Chondrocyte (in vitro differentiated cells): ENCODE measurements at regions not wholly inside any gene's neighbourhood (a gene's known extent, or its start where the extent isn't known, plus 50 kb on each side); places are given as distances from the start of the nearest gene placed in this dataset.

Experiments
- DNase-seq: peaks from one replicate; pipeline ENCODE4 v3.0.0; 2021; ENCODE audit warnings: mixed read lengths, low spot score
- H3K27ac Mint-ChIP-seq: one replicate; pipeline ENCODE4 v1.8.0; 2021; ENCODE audit warnings: mild to moderate bottlenecking, moderate library complexity, mixed read lengths; ENCODE audit not compliant: unreplicated experiment
- H3K27me3 Mint-ChIP-seq: 2 replicates; pipeline ENCODE4 v1.8.0; 2021; ENCODE audit warnings: low read depth, mixed read lengths
- H3K36me3 Mint-ChIP-seq: 2 replicates; pipeline ENCODE4 v1.8.0; 2021; ENCODE audit warnings: low read depth, mixed read lengths
- H3K4me1 Mint-ChIP-seq: 2 replicates; pipeline ENCODE4 v1.8.0; 2021; ENCODE audit warnings: low read depth, mild to moderate bottlenecking, mixed read lengths
- H3K4me3 Mint-ChIP-seq: one replicate; pipeline ENCODE4 v1.8.0; 2021; ENCODE audit warnings: mild to moderate bottlenecking, moderate library complexity, mixed read lengths; ENCODE audit not compliant: unreplicated experiment
- H3K9me3 Mint-ChIP-seq: 2 replicates; pipeline ENCODE4 v1.8.0; 2021; ENCODE audit warnings: low read depth, mixed read lengths
- CTCF ChIP-seq: fragments of 200-600 bp; sonication (generic); IDR thresholded peaks from 2 replicates; pipeline ENCODE4 v1.5.0; 2021; ENCODE audit warnings: antibody characterized with exemption, mild to moderate bottlenecking, moderate library complexity

GRCh38 chr21:36207577-36208320 is 51.1 kb downstream of the DOP1B start:
- TF ChIP-seq CTCF: no peak
- no peak for DNase-seq
- Mint-ChIP-seq H3K27me3 (no peaks in the 10 kb centered on the region), H3K4me3 (no peak overlapping the region), H3K4me1 (peaks cover 68% of the 10 kb centered on the region), H3K27ac (peak overlapping the region; percentile 73), H3K36me3 (peaks cover 4% of the 10 kb centered on the region), H3K9me3 (no peaks in the 10 kb centered on the region)

- Mint-ChIP-seq H3K27ac (no peak overlapping the region), H3K9me3 (no peaks in the 10 kb centered on the region), H3K4me3 (no peak overlapping the region), H3K36me3 (peaks cover 4% of the 10 kb centered on the region), H3K27me3 (no peaks in the 10 kb centered on the region), H3K4me1 (peaks cover 64% of the 10 kb centered on the region)
- DNase-seq: no peak
- no peak for TF ChIP-seq CTCF
Observed at GRCh38 chr21:36208326-36209013, 51.8 kb downstream of the DOP1B start.

GRCh38 chr21:36209626-36210171 is 53.1 kb downstream of the DOP1B start:
- Mint-ChIP-seq H3K4me1 (peaks cover 55% of the 10 kb centered on the region), H3K27ac (peak overlapping the region; percentile 75), H3K9me3 (no peaks in the 10 kb centered on the region), H3K36me3 (peaks cover 4% of the 10 kb centered on the region), H3K27me3 (no peaks in the 10 kb centered on the region), H3K4me3 (no peak overlapping the region)
- no peak for DNase-seq
- TF ChIP-seq CTCF: peak; percentile 74

- Mint-ChIP-seq H3K4me3 (no peak overlapping the region), H3K27me3 (no peaks in the 10 kb centered on the region), H3K9me3 (no peaks in the 10 kb centered on the region), H3K36me3 (peaks cover 4% of the 10 kb centered on the region), H3K4me1 (peaks cover 55% of the 10 kb centered on the region), H3K27ac (peak overlapping the region; percentile 75)
- peak; percentile 40 for DNase-seq
- no peak for TF ChIP-seq CTCF
Observed at GRCh38 chr21:36210779-36211659, 54.4 kb downstream of the DOP1B start.
